Hindlimb muscle (tissue), 1 donor: ENCODE measurements at regions not wholly inside any gene's neighbourhood (a gene's known extent, or its start where the extent isn't known, plus 50 kb on each side); places are given as distances from the start of the nearest gene placed in this dataset.

Experiments used
- DNase-seq: peaks from one replicate; pipeline ENCODE4 v3.0.0-alpha.2; 2013

GRCh38 chr20:21653628-21654027 is 51.8 kb upstream of the PAX1 start:
- no peak for DNase-seq

GRCh38 chr20:21643417-21643816 is 62.0 kb upstream of the PAX1 start:
- DNase-seq = no peak

- DNase-seq = no peak
Observed at GRCh38 chr20:21640556-21640955, 64.9 kb upstream of the PAX1 start.

- no peak for DNase-seq
Observed at GRCh38 chr20:21633829-21634228, 71.6 kb upstream of the PAX1 start.

- DNase-seq = no peak
Observed at GRCh38 chr20:21632735-21633053, 72.8 kb upstream of the PAX1 start.

- DNase-seq = no peak
Observed at GRCh38 chr20:21632031-21632734, 73.3 kb upstream of the PAX1 start.

- no peak for DNase-seq
Observed at GRCh38 chr20:21628800-21629199, 76.7 kb upstream of the PAX1 start.

- DNase-seq = no peak
Observed at GRCh38 chr20:21623781-21624094, 81.7 kb upstream of the PAX1 start.

GRCh38 chr20:21623074-21623780 is 82.2 kb upstream of the PAX1 start:
- no peak for DNase-seq

- no peak for DNase-seq
Observed at GRCh38 chr20:21622097-21622857, 83.2 kb upstream of the PAX1 start.

- DNase-seq = no peak
Observed at GRCh38 chr20:21618759-21619416, 86.6 kb upstream of the PAX1 start.

- peak; percentile 54 for DNase-seq
Observed at GRCh38 chr20:21615617-21616080, 89.8 kb upstream of the PAX1 start.

GRCh38 chr20:21614980-21615379 is 90.5 kb upstream of the PAX1 start:
- no peak for DNase-seq

- DNase-seq = no peak
Observed at GRCh38 chr20:21613512-21613911, 92.0 kb upstream of the PAX1 start.

GRCh38 chr20:21609981-21610380 is 95.5 kb upstream of the PAX1 start:
- DNase-seq = no peak

- DNase-seq = no peak
Observed at GRCh38 chr20:21609221-21609620, 95.4 kb upstream of the NKX2-2 start.

GRCh38 chr20:21608777-21609176 is 94.9 kb upstream of the NKX2-2 start:
- DNase-seq = no peak

- DNase-seq = no peak
Observed at GRCh38 chr20:21607971-21608725, 94.3 kb upstream of the NKX2-2 start.

GRCh38 chr20:21601799-21602198 is 87.9 kb upstream of the NKX2-2 start:
- DNase-seq = no peak

GRCh38 chr20:21586682-21587081 is 72.8 kb upstream of the NKX2-2 start:
- no peak for DNase-seq

- no peak for DNase-seq
Observed at GRCh38 chr20:21583486-21584168, 69.8 kb upstream of the NKX2-2 start.

- DNase-seq = no peak
Observed at GRCh38 chr20:21577551-21577950, 63.7 kb upstream of the NKX2-2 start.
